Keratinocyte (primary cell): ENCODE measurements at regions not wholly inside any gene's neighbourhood (a gene's known extent, or its start where the extent isn't known, plus 50 kb on each side); places are given as distances from the start of the nearest gene placed in this dataset.

Experiments used
- CTCF ChIP-seq, 3 experiments: IDR thresholded peaks in 1 of 3; conservative IDR thresholded peaks in 1 of 3; optimal IDR thresholded peaks in 1 of 3; 2 replicates in 2 of 3; 3 replicates in 1 of 3; pipeline versions ENCODE3 to v1.5.1; 2011; ENCODE audit warnings: low read length in 3 of 3, mild to moderate bottlenecking in 3 of 3, moderate library complexity in 2 of 3, control low read depth in 1 of 3, inconsistent platforms in 1 of 3; ENCODE audit not compliant: insufficient read depth in 2 of 3; ENCODE audit errors: extremely low read depth in 1 of 3
- EZH2 ChIP-seq: IDR thresholded peaks from one replicate; pipeline ENCODE4 v1.6.1; 2012; ENCODE audit warnings: inconsistent platforms, mild to moderate bottlenecking, low read length, moderate library complexity

- TF ChIP-seq CTCF (optimal IDR thresholded peaks at IDR 0.05 in 1 of 3, IDR thresholded peaks at IDR 0.05 in 1 of 3, conservative IDR thresholded peaks at IDR 0.05 in 1 of 3; ENCODE audit: extremely low read depth in 1 of 3, insufficient read depth in 2 of 3, low read length in 3 of 3) (no peak), EZH2 (no peak)
These were observed 264.5 kb upstream of the CAMK1G start for GRCh38 chr1:209319057-209319432.
